C4-2B (cell line): ENCODE measurements at regions not wholly inside any gene's neighbourhood (a gene's known extent, or its start where the extent isn't known, plus 50 kb on each side); places are given as distances from the start of the nearest gene placed in this dataset.

Experiments used
- CTCF ChIP-seq: fragments of 450-650 bp; conservative IDR thresholded peaks from 2 replicates; pipeline ENCODE4 v1.5.1; 2017; ENCODE audit warnings: mild to moderate bottlenecking
- ZFX ChIP-seq: fragments of 450-650 bp; IDR thresholded peaks from 2 replicates; pipeline ENCODE4 v1.6.1; 2017

- TF ChIP-seq CTCF (no peak), ZFX (no peak)
These were observed 273.6 kb upstream of the PODXL start for GRCh38 chr7:131829947-131830558.
